Cardiac septum (tissue), 1 donor: ENCODE measurements at regions not wholly inside any gene's neighbourhood (a gene's known extent, or its start where the extent isn't known, plus 50 kb on each side); places are given as distances from the start of the nearest gene placed in this dataset.

ENCODE experiments used
- DNase-seq: peaks from one replicate; pipeline ENCODE4 v3.0.0-alpha.2; 2020; ENCODE audit warnings: low spot score
- intact Hi-C: fragments of 100-400 bp; cut with DNase I; formaldehyde crosslinking; loops from one replicate; pipeline ENCODE4 v1.14.0; 2022
- donor health status: DM: no; HTN: no; CAD: no.

GRCh38 chr16:86709902-86710601 lies 131.7 kb downstream of the FOXL1 start:
- intact Hi-C loops = no loop called here
- peak; percentile 38 for DNase-seq

GRCh38 chr16:86710602-86710950 lies 132.2 kb downstream of the FOXL1 start:
- DNase-seq = no peak
- intact Hi-C loops = no loop called here

- intact Hi-C loops = no loop called here
- peak; percentile 44 for DNase-seq
Observed at GRCh38 chr16:86712158-86713009, 134.0 kb downstream of the FOXL1 start.

- intact Hi-C loops = no loop called here
- peak; percentile 43 for DNase-seq
Observed at GRCh38 chr16:86713021-86713631, 134.8 kb downstream of the FOXL1 start.

GRCh38 chr16:86714166-86714565 lies 135.8 kb downstream of the FOXL1 start:
- intact Hi-C loops = no loop called here
- no peak for DNase-seq

GRCh38 chr16:86716649-86717048 lies 138.3 kb downstream of the FOXL1 start:
- intact Hi-C loops = no loop called here
- no peak for DNase-seq

- intact Hi-C loops = no loop called here
- DNase-seq = no peak
Observed at GRCh38 chr16:86718118-86718517, 139.8 kb downstream of the FOXL1 start.

GRCh38 chr16:86722970-86723369 lies 144.6 kb downstream of the FOXL1 start:
- no peak for DNase-seq
- intact Hi-C loops = no loop called here

- no peak for DNase-seq
- intact Hi-C loops = no loop called here
Observed at GRCh38 chr16:86723689-86724088, 145.3 kb downstream of the FOXL1 start.

- intact Hi-C loops = no loop called here
- DNase-seq = no peak
Observed at GRCh38 chr16:86725401-86725800, 147.1 kb downstream of the FOXL1 start.

GRCh38 chr16:86726340-86726739 lies 148.0 kb downstream of the FOXL1 start:
- intact Hi-C loops = no loop called here
- no peak for DNase-seq

- intact Hi-C loops = no loop called here
- DNase-seq = no peak
Observed at GRCh38 chr16:86727131-86727530, 148.8 kb downstream of the FOXL1 start.

GRCh38 chr16:86727632-86728031 lies 149.3 kb downstream of the FOXL1 start:
- DNase-seq = no peak
- intact Hi-C loops = no loop called here

- intact Hi-C loops = no loop called here
- no peak for DNase-seq
Observed at GRCh38 chr16:86729686-86730085, 151.3 kb downstream of the FOXL1 start.

GRCh38 chr16:86730086-86730485 lies 151.7 kb downstream of the FOXL1 start:
- intact Hi-C loops = no loop called here
- no peak for DNase-seq

- intact Hi-C loops = no loop called here
- DNase-seq = no peak
Observed at GRCh38 chr16:86730597-86730996, 152.2 kb downstream of the FOXL1 start.

- intact Hi-C loops = no loop called here
- no peak for DNase-seq
Observed at GRCh38 chr16:86732621-86733295, 154.4 kb downstream of the FOXL1 start.

- no peak for DNase-seq
- intact Hi-C loops = no loop called here
Observed at GRCh38 chr16:86733546-86734254, 155.4 kb downstream of the FOXL1 start.

- intact Hi-C loops = no loop called here
Observed at GRCh38 chr16:86734543-86735460, 156.5 kb downstream of the FOXL1 start.

More at GRCh38 chr16:86734543-86735460, 156.5 kb downstream of the FOXL1 start:
- no peak for DNase-seq
